Left lobe of liver (tissue), 2 donors: ENCODE measurements at regions not wholly inside any gene's neighbourhood (a gene's known extent, or its start where the extent isn't known, plus 50 kb on each side); places are given as distances from the start of the nearest gene placed in this dataset.
"Not testable (repeated sequence)": the region's sequence is repeated elsewhere in the genome, so short reads cannot be mapped to it uniquely, and the experiment has no call there.

Experiments
- ATAC-seq: fragments of 200-7000 bp; cut with Tn5 transposase; one replicate; pipeline ENCODE4 v1.9.1; 2020; ENCODE audit warnings: mild to moderate bottlenecking, moderate library complexity
- DNase-seq: peaks from one replicate; pipeline ENCODE4 v3.0.0-alpha.2; 2020; ENCODE audit warnings: low spot score
- donor health status: DM: no; HTN: no; CAD: no; lungs with moderate emphysema.
- donor health status: DM: no; HTN: yes; CAD: no.

GRCh38 chr16:73107371-73107770, 59.4 kb upstream of the ZFHX3 start:
- DNase-seq: no peak
- no peak for ATAC-seq

GRCh38 chr16:73106329-73107034, 58.6 kb upstream of the ZFHX3 start:
- ATAC-seq: no peak
- DNase-seq: no peak

DNA sequence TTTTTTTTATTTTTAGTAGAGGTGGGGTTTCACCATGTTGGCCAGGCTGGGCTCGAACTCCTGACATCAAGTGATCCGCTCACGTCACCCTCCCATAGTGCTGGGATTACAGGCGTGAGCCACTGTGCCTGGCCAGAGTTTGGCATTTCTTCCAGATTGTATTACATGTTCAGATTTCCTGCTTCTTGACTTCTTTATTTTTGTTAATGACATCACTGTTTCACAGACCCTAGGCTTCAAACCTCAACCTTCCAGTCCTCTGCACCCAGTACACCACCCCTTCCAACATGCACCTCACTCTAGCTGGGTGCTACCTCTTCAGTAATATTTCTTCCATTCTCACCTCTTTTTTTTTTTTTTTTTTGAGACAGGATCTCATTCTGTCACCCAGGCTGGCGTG, 53.6 kb upstream of the ZFHX3 start:
- ATAC-seq: no peak

GRCh38 chr16:73099601-73100000, 51.7 kb upstream of the ZFHX3 start:
- not testable (repeated sequence) for ATAC-seq, DNase-seq

More for the DNA sequence above, 53.6 kb upstream of the ZFHX3 start:
- no peak for DNase-seq
